ENCODE measurements at regions not wholly inside any gene's neighbourhood (a gene's known extent, or its start where the extent isn't known, plus 50 kb on each side); places are given as distances from the start of the nearest gene placed in this dataset.

GRCh38 chr14:101125313-101125712 lies 221.8 kb upstream of the RTL1 start:
- TF ChIP-seq CTCF (IDR thresholded peaks at IDR 0.05; ENCODE audit: low read depth, low read length), result no peak
- TF ChIP-seq EZH2phosphoT487 (IDR thresholded peaks at IDR 0.05; ENCODE audit: low read depth), result no peak

All from OCI-LY3 (cell line).